ENCODE measurements at regions not wholly inside any gene's neighbourhood (a gene's known extent, or its start where the extent isn't known, plus 50 kb on each side); places are given as distances from the start of the nearest gene placed in this dataset.

DNA sequence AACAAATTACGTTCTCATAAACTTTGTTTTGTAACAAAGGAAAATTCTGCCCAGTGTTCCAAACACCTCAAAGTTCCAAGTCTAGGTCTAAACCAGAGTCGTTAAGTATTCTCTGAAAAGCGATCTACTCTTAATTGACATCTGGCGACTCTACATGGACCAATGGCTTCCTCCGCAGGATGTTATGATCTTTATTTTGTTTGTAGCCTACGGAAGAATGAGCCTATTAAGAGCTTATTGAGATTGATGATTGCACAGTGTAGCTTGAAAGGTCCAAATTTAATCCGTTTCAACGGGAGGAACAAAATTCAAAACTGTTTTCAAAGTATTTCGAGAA is 61.1 kb downstream of the FAM217A start:
- TF ChIP-seq ZNF444 (CRISPR knock-in tag; IDR thresholded peaks at IDR 0.05) (no peak), TAF1 (IDR thresholded peaks at IDR 0.05; ENCODE audit: control insufficient read depth, extremely low read depth, insufficient read depth, low read length, severe bottlenecking) (no peak)
